DOHH2 (cell line): ENCODE measurements at regions not wholly inside any gene's neighbourhood (a gene's known extent, or its start where the extent isn't known, plus 50 kb on each side); places are given as distances from the start of the nearest gene placed in this dataset.

Source experiments
- EZH2phosphoT487 ChIP-seq: fragments of 200-600 bp; sonication (generic); IDR thresholded peaks from 2 replicates; pipeline ENCODE4 v1.6.1; 2017; ENCODE audit warnings: borderline replicate concordance, mild to moderate bottlenecking, antibody characterized with exemption, low read length, moderate library complexity, mixed read lengths
- TF ChIP-seq, protein P1 (sequence below): fragments of 200-600 bp; sonication (generic); IDR thresholded peaks from one replicate; pipeline ENCODE4 v1.5.1; 2014; ENCODE audit warnings: antibody characterized with exemption, mild to moderate bottlenecking, low read depth, low read length; ENCODE audit not compliant: poor library complexity, severe bottlenecking

DNA sequence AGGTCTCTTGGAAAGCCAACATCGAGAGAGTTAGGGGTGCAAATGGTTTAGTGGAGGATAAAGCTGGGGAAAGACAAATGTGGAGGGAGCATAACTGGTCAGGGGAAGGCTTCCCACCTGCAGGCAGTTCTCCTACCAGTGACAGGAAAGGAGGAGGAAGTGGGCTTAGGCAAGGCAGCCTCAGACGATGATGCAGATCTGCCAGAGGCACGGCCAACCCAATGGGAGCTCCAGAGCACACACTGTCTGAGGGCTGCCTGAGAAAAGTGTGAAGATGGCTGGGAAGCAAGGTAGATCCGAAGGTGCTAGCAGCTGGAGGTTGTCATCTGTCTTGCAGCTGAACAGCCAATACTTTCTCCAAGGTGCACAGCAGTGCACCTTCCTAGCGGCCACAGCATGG is 178.8 kb downstream of the C7orf25 start:
- TF ChIP-seq, protein P1, sequence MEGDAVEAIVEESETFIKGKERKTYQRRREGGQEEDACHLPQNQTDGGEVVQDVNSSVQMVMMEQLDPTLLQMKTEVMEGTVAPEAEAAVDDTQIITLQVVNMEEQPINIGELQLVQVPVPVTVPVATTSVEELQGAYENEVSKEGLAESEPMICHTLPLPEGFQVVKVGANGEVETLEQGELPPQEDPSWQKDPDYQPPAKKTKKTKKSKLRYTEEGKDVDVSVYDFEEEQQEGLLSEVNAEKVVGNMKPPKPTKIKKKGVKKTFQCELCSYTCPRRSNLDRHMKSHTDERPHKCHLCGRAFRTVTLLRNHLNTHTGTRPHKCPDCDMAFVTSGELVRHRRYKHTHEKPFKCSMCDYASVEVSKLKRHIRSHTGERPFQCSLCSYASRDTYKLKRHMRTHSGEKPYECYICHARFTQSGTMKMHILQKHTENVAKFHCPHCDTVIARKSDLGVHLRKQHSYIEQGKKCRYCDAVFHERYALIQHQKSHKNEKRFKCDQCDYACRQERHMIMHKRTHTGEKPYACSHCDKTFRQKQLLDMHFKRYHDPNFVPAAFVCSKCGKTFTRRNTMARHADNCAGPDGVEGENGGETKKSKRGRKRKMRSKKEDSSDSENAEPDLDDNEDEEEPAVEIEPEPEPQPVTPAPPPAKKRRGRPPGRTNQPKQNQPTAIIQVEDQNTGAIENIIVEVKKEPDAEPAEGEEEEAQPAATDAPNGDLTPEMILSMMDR = no peak
- no peak for TF ChIP-seq EZH2phosphoT487
